ENCODE measurements at regions not wholly inside any gene's neighbourhood (a gene's known extent, or its start where the extent isn't known, plus 50 kb on each side); places are given as distances from the start of the nearest gene placed in this dataset.

DNA sequence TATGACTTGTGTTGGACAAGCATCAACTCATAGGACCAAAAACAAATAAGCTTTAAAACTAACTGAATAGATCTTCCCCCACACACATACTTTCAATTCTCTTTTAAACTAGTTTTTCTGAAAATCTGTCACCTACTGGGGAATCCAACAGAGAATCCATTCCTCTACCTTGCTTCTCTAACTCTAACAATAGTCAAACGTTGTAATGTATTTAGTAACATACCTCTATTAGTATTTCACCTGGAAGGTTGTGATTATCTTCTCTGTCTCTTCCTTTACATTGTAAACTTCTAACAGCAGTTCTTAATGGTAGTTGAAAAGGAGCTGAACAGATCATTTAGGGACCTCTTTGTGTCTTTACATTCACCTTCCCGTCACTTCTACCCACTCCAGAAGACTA is 337.1 kb upstream of the FAM241A start:
- 25% methylated on average over 2 of the region's 2 CpGs for WGBS (ENCODE audit: insufficient coverage, low coverage, low lambda C conversion rate, missing lambda C conversion rate)
- H3K27ac ChIP-seq = no peak overlapping the region
- no peak overlapping the region for H3K4me3 ChIP-seq

DNA sequence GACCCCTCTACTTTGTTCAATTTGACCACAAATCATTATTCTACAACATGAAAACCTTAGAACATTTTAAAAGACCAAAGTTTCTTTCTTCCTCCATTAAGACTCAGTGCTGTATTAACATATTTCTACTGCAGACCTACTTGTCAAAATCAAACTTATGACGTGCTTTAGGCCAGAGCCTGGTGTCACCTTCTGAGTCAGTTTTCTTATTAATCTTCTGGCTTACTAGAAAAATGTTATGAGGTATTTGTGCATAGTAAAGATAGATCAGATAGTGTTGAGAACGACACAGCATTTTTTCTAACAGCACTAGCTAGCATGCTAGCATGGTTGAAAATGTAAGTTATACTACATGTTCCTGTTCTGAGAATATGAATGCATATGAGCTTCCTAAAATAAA is 333.6 kb upstream of the FAM241A start:
- Histone ChIP-seq H3K9me3 (no peaks in the 10 kb centered on the region), H3K36me3 (no peaks in the 10 kb centered on the region), H3K27ac (no peak overlapping the region), H3K27me3 (no peaks in the 10 kb centered on the region), H3K4me3 (no peak overlapping the region), H3K4me1 (no peaks in the 10 kb centered on the region)
- TF ChIP-seq, protein P1, sequence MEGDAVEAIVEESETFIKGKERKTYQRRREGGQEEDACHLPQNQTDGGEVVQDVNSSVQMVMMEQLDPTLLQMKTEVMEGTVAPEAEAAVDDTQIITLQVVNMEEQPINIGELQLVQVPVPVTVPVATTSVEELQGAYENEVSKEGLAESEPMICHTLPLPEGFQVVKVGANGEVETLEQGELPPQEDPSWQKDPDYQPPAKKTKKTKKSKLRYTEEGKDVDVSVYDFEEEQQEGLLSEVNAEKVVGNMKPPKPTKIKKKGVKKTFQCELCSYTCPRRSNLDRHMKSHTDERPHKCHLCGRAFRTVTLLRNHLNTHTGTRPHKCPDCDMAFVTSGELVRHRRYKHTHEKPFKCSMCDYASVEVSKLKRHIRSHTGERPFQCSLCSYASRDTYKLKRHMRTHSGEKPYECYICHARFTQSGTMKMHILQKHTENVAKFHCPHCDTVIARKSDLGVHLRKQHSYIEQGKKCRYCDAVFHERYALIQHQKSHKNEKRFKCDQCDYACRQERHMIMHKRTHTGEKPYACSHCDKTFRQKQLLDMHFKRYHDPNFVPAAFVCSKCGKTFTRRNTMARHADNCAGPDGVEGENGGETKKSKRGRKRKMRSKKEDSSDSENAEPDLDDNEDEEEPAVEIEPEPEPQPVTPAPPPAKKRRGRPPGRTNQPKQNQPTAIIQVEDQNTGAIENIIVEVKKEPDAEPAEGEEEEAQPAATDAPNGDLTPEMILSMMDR (IDR thresholded peaks at IDR 0.05) = no peak
- no peak for TF ChIP-seq POLR2A (IDR thresholded peaks at IDR 0.05)
- ATAC-seq (no peak), DNase-seq (no peak)
- intact Hi-C loops (cut with DNase I) = no loop called here
- 32% methylated on average over 2 of the region's 2 CpGs for WGBS (ENCODE audit: insufficient coverage, low coverage, low lambda C conversion rate, missing lambda C conversion rate)

More for the DNA sequence above, 337.1 kb upstream of the FAM241A start:
- Histone ChIP-seq H3K4me1 (no peaks in the 10 kb centered on the region), H3K36me3 (no peaks in the 10 kb centered on the region), H3K27me3 (no peaks in the 10 kb centered on the region), H3K9me3 (no peaks in the 10 kb centered on the region)
- DNase-seq (no peak), ATAC-seq (no peak)
- intact Hi-C loops (cut with DNase I) = no loop called here
- TF ChIP-seq, protein P1 (IDR thresholded peaks at IDR 0.05) = no peak
- no peak for TF ChIP-seq POLR2A (IDR thresholded peaks at IDR 0.05)

DNA sequence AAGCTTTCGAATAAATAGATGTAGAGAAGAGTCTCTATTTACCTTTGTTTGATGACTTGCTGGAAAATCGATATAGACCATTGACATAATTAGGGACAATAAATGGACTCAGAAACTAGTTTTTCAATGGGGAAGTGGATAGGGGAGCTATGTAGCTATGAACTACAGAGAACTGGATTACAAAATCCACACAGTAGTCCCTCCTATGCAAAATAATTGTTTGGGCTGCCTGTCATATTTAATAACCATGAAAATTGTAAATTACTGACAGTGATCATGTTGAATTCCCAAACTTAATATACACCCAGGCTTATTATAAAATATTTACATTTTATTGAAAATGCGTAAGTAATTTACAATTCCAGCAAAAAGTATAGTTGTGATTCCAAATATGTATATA is 333.1 kb upstream of the FAM241A start:
- WGBS (ENCODE audit: insufficient coverage, low coverage, low lambda C conversion rate, missing lambda C conversion rate) = 63% methylated on average over 3 of the region's 3 CpGs
- Histone ChIP-seq H3K27ac (no peak overlapping the region), H3K4me1 (no peaks in the 10 kb centered on the region), H3K27me3 (no peaks in the 10 kb centered on the region), H3K9me3 (no peaks in the 10 kb centered on the region), H3K36me3 (no peaks in the 10 kb centered on the region), H3K4me3 (no peak overlapping the region)
- no peak for TF ChIP-seq POLR2A (IDR thresholded peaks at IDR 0.05)
- TF ChIP-seq, protein P1 (IDR thresholded peaks at IDR 0.05) = no peak
- intact Hi-C loops (cut with DNase I) = no loop called here
- DNase-seq (no peak), ATAC-seq (no peak)

DNA sequence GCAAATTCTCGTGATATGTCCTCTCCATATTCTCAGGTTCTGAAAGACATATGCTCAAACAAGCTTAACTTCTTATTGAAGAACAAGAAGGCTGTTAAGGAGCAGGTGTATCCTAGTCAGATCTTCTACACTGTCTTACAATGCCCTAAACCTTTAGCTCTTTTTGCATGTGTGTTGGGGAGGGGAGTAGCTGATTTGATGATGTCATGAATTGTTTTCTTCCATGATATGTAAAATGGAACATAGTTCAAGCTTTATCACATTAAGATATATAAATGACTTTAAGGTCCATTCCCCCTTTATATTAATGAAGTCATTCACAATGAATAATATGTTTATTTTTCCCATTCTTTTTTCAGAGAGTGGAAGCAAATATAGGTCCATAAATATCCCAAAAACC is 332.5 kb upstream of the FAM241A start:
- intact Hi-C loops (cut with DNase I) = no loop called here
- no peaks in the 10 kb centered on the region for H3K4me1 ChIP-seq
- ATAC-seq = no peak

More for the DNA sequence above, 332.5 kb upstream of the FAM241A start:
- Histone ChIP-seq H3K27me3 (no peaks in the 10 kb centered on the region), H3K27ac (no peak overlapping the region), H3K9me3 (no peaks in the 10 kb centered on the region), H3K36me3 (no peaks in the 10 kb centered on the region), H3K4me3 (no peak overlapping the region)
- TF ChIP-seq POLR2A (IDR thresholded peaks at IDR 0.05) = no peak
- TF ChIP-seq, protein P1 (IDR thresholded peaks at IDR 0.05) = no peak
- DNase-seq = no peak
- 53% methylated on average over 1 of the region's 1 CpG for WGBS (ENCODE audit: insufficient coverage, low coverage, low lambda C conversion rate, missing lambda C conversion rate)

Measured in right lobe of liver (tissue), 6 donors.